ENCODE measurements at regions not wholly inside any gene's neighbourhood (a gene's known extent, or its start where the extent isn't known, plus 50 kb on each side); places are given as distances from the start of the nearest gene placed in this dataset.

DNA sequence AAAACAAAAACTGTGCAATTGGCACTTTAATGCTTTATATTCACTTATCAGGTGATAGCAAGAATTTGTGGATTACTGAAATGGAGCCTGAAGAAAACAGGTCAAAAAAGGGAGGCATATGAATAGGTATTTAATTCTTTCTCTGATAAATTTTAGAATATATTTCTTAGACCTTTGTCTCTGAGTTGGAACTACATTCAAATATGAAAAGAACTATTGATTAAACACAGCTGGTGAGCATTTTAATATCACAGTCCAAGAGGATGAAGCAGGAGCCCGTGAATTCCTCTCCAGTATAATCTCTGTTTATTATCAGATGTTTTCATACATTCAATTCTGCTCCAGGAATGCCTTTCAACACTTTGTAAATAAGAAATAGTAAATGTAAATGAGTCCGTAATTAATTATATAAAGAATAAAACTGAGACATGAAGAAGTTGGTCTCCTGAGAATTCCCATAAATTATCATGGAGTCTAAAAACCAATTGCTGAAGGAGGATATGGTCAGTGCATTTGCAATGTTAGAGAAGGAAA, 86.3 kb upstream of the ARHGEF26 start:
- no peak overlapping the region for H3K4me3 ChIP-seq (ENCODE audit: low read depth, low read length)
- TF ChIP-seq, protein P1, sequence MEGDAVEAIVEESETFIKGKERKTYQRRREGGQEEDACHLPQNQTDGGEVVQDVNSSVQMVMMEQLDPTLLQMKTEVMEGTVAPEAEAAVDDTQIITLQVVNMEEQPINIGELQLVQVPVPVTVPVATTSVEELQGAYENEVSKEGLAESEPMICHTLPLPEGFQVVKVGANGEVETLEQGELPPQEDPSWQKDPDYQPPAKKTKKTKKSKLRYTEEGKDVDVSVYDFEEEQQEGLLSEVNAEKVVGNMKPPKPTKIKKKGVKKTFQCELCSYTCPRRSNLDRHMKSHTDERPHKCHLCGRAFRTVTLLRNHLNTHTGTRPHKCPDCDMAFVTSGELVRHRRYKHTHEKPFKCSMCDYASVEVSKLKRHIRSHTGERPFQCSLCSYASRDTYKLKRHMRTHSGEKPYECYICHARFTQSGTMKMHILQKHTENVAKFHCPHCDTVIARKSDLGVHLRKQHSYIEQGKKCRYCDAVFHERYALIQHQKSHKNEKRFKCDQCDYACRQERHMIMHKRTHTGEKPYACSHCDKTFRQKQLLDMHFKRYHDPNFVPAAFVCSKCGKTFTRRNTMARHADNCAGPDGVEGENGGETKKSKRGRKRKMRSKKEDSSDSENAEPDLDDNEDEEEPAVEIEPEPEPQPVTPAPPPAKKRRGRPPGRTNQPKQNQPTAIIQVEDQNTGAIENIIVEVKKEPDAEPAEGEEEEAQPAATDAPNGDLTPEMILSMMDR (IDR thresholded peaks at IDR 0.05; ENCODE audit: borderline replicate concordance, insufficient read depth, low read depth, low read length), result no peak

DNA sequence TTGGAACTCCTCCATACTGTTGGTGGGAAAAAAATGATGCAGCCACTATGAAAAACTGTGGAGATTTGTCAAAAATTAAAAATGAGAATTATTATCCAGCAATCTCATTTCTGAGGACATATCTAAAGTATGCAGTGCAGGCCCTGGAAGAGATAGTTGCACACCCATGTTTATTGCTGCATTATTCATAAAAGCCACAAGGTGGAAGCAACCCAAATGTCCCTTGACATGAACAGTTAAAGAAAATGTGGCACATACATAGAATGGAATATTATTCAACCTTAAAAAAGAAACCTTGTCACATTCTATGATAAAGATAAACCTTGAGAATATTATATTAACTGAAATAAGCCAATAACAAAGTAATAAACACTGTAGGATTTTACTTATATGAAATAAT, 80.9 kb upstream of the ARHGEF26 start:
- no peak overlapping the region for H3K4me3 ChIP-seq (ENCODE audit: low read depth, low read length)
- TF ChIP-seq, protein P1 (IDR thresholded peaks at IDR 0.05; ENCODE audit: borderline replicate concordance, insufficient read depth, low read depth, low read length), result no peak; the same call in 1 of the 2 replicates

DNA sequence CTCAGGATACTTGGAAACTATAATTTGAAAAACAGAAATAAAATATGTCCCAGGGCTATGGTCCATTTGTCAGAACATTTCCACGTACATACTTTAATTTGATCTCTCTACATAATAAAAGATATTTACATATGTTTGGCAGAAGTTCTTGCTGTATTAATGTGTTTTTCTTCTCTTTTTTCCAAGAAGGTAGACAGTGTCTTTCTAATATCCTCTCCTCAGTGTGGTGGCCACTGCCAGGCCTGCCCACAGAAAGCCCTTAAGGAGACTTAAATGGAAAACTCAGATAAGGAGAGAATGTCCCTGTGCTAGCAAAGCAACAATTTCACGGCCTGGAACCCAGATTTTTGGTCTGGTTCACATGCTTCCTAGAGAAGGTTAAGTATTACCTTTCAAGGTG, 76.5 kb upstream of the ARHGEF26 start:
- TF ChIP-seq, protein P1 (IDR thresholded peaks at IDR 0.05; ENCODE audit: borderline replicate concordance, insufficient read depth, low read depth, low read length), result no peak
- no peak overlapping the region for H3K4me3 ChIP-seq (ENCODE audit: low read depth, low read length)

DNA sequence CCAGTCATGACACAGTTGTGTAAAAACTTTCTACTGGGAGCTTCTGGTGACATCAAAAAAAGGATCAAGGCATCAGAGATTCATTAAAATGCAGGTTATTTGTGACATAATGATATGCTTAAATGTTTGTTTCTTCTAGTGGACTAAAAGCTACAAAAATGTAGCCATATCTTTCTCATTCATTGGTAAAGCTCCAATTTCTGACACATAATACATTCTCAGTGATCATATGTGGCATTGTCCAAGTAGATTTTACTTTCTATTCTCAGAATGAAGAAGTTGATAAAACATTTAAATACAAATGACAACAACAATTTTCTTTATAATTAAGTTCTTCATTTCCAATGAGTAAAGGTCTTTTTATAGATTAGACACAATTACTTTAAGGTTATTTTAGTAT, 71.0 kb upstream of the ARHGEF26 start:
- TF ChIP-seq, protein P1 (IDR thresholded peaks at IDR 0.05; ENCODE audit: borderline replicate concordance, insufficient read depth, low read depth, low read length), result no peak
- no peak overlapping the region for H3K4me3 ChIP-seq (ENCODE audit: low read depth, low read length)

DNA sequence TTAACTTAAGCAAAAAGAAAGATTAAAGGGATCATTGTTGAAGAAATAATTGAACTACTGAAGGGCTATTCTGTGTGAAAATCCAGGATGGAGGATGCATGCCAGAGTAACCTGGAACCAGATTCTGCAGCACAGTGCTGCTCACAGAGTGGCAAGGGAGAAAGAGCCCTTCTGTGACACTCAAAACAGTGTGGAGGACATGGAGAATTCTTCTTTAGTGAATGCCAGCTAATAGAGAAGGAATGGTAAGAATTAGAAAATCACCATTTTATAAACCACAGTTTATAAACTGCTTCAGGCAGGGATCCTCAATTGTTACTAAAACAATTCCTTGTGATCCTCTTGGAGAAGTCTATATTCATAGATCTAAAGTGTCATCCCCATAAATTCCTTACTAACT, 70.4 kb upstream of the ARHGEF26 start:
- TF ChIP-seq, protein P1 (IDR thresholded peaks at IDR 0.05; ENCODE audit: borderline replicate concordance, insufficient read depth, low read depth, low read length), result no peak
- H3K4me3 ChIP-seq (ENCODE audit: low read depth, low read length), result no peak overlapping the region

DNA sequence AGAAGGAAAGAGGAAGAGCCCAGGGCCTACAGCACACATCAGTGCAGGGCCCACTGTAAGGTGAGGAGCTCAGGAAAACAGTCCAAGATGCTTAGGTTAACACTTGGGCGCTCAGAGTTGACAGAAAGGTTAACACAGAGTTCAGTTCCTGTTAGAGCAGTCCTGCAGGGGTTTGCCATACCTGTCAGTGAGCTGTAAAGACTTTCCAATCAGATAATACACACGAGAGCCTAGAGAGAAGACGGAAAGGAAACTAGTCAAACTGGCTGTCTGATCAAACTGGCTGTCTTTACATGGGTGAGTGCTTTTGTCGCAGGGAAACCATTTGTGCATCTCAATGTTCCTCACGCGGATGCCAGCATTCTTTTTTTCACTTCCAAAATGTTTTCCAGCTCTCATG, 61.4 kb upstream of the ARHGEF26 start:
- no peak overlapping the region for H3K4me3 ChIP-seq (ENCODE audit: low read depth, low read length)
- TF ChIP-seq, protein P1 (IDR thresholded peaks at IDR 0.05; ENCODE audit: borderline replicate concordance, insufficient read depth, low read depth, low read length), result no peak

DNA sequence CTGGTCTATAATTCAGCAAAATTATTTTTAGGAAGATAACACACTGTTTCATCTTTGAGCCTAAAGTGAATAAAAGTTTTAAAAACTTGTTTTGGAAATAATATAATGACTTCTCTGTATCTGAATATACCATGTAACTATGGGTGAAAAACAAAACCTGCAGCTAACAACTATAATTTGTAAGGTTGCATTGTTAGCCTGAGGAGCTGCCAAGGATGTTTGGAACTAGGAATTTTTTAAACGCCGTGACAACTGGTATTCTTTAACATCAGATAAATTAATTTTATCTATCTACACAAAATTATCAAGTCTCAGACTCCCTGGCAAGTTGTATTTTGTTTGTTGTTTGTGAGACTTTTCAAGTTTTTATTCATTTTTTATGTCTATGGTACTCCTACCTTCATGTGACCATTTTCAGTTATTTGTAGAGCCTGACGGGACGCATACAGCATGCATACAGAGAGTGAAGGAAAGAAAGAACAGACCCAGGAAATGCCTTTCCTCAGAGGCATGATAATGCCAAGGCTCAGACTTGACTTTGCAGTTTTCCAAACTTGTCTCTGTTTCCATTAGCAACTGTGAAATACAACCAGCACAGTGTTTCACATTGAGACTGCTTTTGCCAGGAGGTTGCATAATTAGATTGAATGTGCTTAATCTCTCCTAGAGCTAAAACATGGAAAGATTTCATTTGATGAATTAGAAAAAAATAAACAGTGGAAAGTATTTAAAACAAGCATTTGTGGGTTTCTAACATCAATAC, 60.8 kb upstream of the ARHGEF26 start:
- H3K4me3 ChIP-seq (ENCODE audit: low read depth, low read length), result no peak overlapping the region

More for the DNA sequence above, 60.8 kb upstream of the ARHGEF26 start:
- TF ChIP-seq, protein P1 (IDR thresholded peaks at IDR 0.05; ENCODE audit: borderline replicate concordance, insufficient read depth, low read depth, low read length), result no peak

Data from GM12875 (cell line).